AG09309 (cell line): ENCODE measurements at regions not wholly inside any gene's neighbourhood (a gene's known extent, or its start where the extent isn't known, plus 50 kb on each side); places are given as distances from the start of the nearest gene placed in this dataset.

Experiments used
- DNase-seq: peaks from one replicate; pipeline ENCODE4 v3.0.0-alpha.2; 2010; ENCODE audit warnings: low read depth
- H3K4me3 ChIP-seq: 2 replicates; pipeline ENCODE4 v1.5.1; 2011; ENCODE audit warnings: mild to moderate bottlenecking, low read depth, low read length, moderate library complexity; ENCODE audit not compliant: control insufficient read depth
- CTCF ChIP-seq: IDR thresholded peaks from 2 replicates; pipeline ENCODE4 v1.5.1; 2011; ENCODE audit warnings: mild to moderate bottlenecking, low read depth, low read length, inconsistent platforms; ENCODE audit not compliant: insufficient read depth, control insufficient read depth; ENCODE audit errors: missing control alignments

GRCh38 chr6:145022199-145022796, 713.0 kb downstream of the EPM2A start:
- DNase-seq: no peak
- no peak overlapping the region for H3K4me3 ChIP-seq
- TF ChIP-seq CTCF: no peak

DNA sequence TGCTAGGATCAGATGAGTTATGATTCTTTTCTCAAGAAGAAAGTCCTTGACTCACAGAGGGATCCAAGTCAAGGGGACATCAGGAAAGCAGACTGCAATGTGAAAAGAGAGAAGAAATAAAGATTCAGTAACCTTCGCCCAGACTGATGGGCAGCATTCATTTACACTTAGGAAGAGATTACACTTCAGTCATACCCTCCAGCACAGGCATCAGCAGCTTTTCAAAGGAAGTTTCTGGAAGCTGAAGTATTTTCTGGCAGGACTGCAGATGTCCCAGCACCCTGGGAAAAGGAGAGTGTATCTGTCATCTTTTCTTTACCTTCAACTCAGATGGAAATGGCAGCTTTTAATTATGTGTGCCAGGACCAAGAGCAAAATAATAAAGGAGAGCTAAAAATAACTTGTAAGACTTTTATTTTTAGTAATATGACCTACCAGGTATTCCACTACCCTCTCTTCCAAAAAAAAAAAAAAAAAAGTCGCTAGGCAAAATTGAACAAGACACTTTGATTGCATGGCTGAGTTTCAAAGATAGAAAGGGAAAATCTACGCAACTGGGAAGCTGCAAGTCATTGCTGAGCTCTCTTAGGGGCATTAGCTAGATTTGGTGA, 712.1 kb downstream of the EPM2A start:
- no peak for TF ChIP-seq CTCF
- DNase-seq: no peak
- H3K4me3 ChIP-seq: no peak overlapping the region

- H3K4me3 ChIP-seq: no peak overlapping the region
- DNase-seq: no peak
- TF ChIP-seq CTCF: no peak
These were observed 709.8 kb downstream of the EPM2A start for GRCh38 chr6:145025488-145025887.

DNA sequence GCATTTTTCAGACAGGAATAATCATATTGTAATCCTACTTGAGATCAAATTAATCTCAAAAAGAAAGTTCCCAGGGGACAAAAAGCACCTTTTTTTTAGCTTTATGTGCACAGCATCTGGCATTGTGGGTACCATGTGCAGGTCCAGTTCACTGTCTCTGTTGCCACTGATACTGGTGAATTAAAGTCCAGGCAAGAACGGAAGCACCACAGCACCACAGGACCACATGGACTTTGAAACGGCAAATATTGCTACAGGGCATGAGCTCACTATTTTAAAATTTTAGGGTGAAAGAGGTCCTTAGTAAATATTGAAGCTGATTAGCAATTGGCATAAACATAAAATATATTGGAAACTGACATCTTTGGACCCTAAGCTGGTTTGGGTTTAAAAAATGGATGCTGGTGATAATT, 709.0 kb downstream of the EPM2A start:
- no peak for DNase-seq
- no peak overlapping the region for H3K4me3 ChIP-seq
- no peak for TF ChIP-seq CTCF

DNA sequence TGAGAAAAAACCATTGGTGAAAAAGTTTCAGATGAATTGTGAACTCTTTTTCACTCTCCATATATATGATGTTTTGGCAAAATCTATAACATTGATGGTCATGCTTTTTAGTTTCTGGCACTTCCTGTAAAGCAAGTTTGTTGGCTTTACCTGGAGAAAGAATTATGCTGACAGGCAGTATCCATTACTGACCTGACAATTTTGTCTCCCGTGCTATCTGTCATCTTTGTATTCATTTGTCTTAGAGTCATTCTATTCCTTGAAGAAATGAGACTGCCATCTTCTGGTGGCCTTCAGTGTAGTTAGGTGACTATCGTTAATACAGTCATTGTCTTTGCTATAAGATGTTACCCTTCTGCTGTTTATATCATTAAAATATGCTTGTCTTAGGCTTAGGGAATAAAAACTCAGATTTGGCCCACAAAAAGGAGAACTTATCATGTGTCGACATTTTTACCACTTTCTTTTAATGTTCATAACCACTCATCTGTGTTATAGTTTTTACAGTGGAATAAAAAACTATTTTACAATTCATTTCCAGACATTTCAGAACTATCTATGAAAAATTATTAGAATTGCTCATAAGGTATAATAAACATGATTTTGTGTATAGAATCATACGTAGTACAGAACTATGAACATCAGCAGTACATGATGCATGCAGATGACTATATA, 707.0 kb downstream of the EPM2A start:
- no peak for DNase-seq

GRCh38 chr6:145031001-145031400, 704.3 kb downstream of the EPM2A start:
- no peak overlapping the region for H3K4me3 ChIP-seq
- no peak for DNase-seq
- TF ChIP-seq CTCF: no peak

More for the DNA sequence above, 707.0 kb downstream of the EPM2A start:
- H3K4me3 ChIP-seq: no peak overlapping the region
- TF ChIP-seq CTCF: peak; percentile 63
